HUES64 (cell line): ENCODE measurements at regions not wholly inside any gene's neighbourhood (a gene's known extent, or its start where the extent isn't known, plus 50 kb on each side); places are given as distances from the start of the nearest gene placed in this dataset.
"Not testable (repeated sequence)": the region's sequence is repeated elsewhere in the genome, so short reads cannot be mapped to it uniquely, and the experiment has no call there.

Experiments used
- H3K27ac ChIP-seq: 2 replicates; pipeline ENCODE4 v1.7.0; 2013; ENCODE audit warnings: low read depth, low read length, inconsistent platforms
- H3K27me3 ChIP-seq: 2 replicates; pipeline ENCODE4 v1.6.1; 2013; ENCODE audit warnings: mild to moderate bottlenecking, low read length; ENCODE audit not compliant: insufficient read depth
- H3K36me3 ChIP-seq: 2 replicates; pipeline ENCODE4 v1.6.1; 2013; ENCODE audit warnings: mild to moderate bottlenecking, low read length; ENCODE audit not compliant: insufficient read depth
- H3K4me1 ChIP-seq: 2 replicates; pipeline ENCODE4 v1.6.1; 2013; ENCODE audit warnings: mild to moderate bottlenecking, low read length, moderate library complexity; ENCODE audit not compliant: insufficient read depth
- H3K4me3 ChIP-seq: 2 replicates; pipeline ENCODE4 v1.5.1; 2013; ENCODE audit warnings: mild to moderate bottlenecking, low read length, moderate library complexity
- H3K9ac ChIP-seq: 2 replicates; pipeline ENCODE4 v1.6.1; 2013; ENCODE audit warnings: mild to moderate bottlenecking, low read depth, low read length
- H3K9me3 ChIP-seq: 2 replicates; pipeline ENCODE4 v1.6.1; 2013; ENCODE audit warnings: low read depth, low read length; ENCODE audit not compliant: insufficient read depth
- WGBS: fragments of 150-250, 120-280 bp; methylation state at CpG from one replicate; pipeline ENCODE4 v1.1.7; 2013; ENCODE audit warnings: missing lambda C conversion rate; 5-methylcytosine and 5-hydroxymethylcytosine counted together

DNA sequence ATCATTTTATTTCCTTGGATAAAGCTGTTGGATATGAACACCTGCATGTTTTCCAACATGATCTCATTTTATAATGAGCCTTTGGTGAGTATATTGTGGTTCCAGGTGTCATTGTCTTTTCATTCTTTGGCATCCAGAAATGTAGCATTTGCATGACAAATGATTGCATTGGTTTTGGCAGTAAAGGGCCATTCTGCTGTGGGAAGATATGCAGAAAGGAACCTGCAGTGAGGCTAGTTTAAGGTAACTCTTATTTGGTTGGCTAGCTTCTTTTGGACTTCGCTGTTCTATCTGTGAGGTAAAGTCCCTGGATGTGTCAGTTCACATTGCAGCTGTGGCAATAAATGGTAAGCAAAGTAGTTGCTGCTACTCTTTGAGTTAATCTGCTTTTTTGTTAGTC is 343.0 kb downstream of the AMY1C start:
- no peak overlapping the region for H3K27ac ChIP-seq
- no peak overlapping the region for H3K9ac ChIP-seq
- WGBS, result 76% methylated on average over 1 of the region's 1 CpG
- no peaks in the 10 kb centered on the region for H3K36me3 ChIP-seq
- no peak overlapping the region for H3K4me3 ChIP-seq
- H3K27me3 ChIP-seq, result no peaks in the 10 kb centered on the region
- no peaks in the 10 kb centered on the region for H3K9me3 ChIP-seq
- H3K4me1 ChIP-seq, result peaks cover 16% of the 10 kb centered on the region; the same call in 1 of the 2 replicates

DNA sequence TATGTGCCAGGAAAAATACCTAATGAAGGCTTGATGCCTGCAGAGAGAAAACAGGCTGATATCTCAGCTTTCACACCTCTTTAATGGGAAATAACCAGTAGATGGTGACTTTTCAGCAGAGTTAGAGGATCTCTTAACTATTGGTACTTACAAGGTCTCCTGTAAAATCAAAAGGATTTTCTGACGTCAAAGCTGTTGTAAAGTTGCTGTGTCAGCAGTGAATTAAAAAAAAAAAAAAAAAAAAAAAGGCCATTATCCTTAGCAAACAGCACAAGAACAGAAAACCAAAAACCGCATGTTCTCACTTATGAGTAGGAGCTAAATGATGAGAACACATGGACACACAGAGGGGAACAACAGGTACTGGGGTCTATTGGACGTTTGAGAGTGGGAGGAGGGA is 349.1 kb downstream of the AMY1C start:
- no peaks in the 10 kb centered on the region for H3K27me3 ChIP-seq
- no peak overlapping the region for H3K27ac ChIP-seq
- H3K9me3 ChIP-seq, result no peaks in the 10 kb centered on the region
- no peaks in the 10 kb centered on the region for H3K36me3 ChIP-seq
- no peak overlapping the region for H3K4me3 ChIP-seq
- WGBS, result 74% methylated on average over 3 of the region's 3 CpGs
- H3K4me1 ChIP-seq, result no peaks in the 10 kb centered on the region
- H3K9ac ChIP-seq, result no peak overlapping the region

DNA sequence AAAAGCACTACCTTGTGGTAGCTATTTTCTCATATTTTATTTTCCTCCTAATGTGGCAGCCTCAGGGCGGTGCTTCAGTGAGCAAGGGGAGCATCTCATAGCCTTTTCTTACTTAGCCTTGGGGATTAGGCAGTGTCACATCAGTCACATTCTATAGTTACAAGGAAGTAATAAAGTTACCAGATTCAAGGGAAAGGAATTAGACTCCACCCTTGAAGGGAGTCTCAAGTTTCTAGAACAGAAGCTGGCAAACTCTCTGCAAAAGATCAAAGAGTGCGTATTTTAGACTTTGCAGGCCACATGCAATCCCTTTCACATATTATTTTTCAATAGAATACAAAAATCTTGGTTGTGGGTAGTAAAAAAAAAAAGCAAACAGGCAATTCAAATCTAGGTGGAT is 350.4 kb downstream of the AMY1C start:
- no peak overlapping the region for H3K27ac ChIP-seq
- no peak overlapping the region for H3K9ac ChIP-seq
- H3K4me3 ChIP-seq, result no peak overlapping the region
- no peaks in the 10 kb centered on the region for H3K27me3 ChIP-seq
- H3K36me3 ChIP-seq, result no peaks in the 10 kb centered on the region
- 92% methylated on average over 2 of the region's 2 CpGs for WGBS
- H3K4me1 ChIP-seq, result no peaks in the 10 kb centered on the region
- no peaks in the 10 kb centered on the region for H3K9me3 ChIP-seq

DNA sequence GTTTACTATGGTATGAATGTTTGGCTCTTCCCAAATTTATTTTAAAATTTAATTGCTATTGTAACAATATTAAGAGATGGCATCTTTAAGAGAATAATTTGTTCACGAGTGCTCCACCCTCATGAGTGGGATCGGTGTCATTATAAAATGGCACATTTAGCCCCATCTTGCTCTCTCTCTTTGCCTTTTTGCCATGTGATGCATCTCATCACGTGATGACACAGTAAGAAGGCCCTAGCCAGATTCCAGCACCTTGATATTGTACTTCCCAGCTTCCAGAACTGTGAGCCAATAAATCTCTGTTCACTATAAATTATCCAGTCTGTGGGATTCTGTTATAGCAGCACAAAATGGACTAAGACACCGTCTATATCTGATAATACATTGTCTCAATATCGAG is 355.8 kb downstream of the AMY1C start:
- H3K4me3 ChIP-seq, result no peak overlapping the region
- H3K36me3 ChIP-seq, result no peaks in the 10 kb centered on the region
- H3K27me3 ChIP-seq, result no peaks in the 10 kb centered on the region
- WGBS, result 86% methylated on average over 4 of the region's 5 CpGs
- no peak overlapping the region for H3K9ac ChIP-seq
- no peak overlapping the region for H3K27ac ChIP-seq
- no peaks in the 10 kb centered on the region for H3K4me1 ChIP-seq
- no peaks in the 10 kb centered on the region for H3K9me3 ChIP-seq

DNA sequence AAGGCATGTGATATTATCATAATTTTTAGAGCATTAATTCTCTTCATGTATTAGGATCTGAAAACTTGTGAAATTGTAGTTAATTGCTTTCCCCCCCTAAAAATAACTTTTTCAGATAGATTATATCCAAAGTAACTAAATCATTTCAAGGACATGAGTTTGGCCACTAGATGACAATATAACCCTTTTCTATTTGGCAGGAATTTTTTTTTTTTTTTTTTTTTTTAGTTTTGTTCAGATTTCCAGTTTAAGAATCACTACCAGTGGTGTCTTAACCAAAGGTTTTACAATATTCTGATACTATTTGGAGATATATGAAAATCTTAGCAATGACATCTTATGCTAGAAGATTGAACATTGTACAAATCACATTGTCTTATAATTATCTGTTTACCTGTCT is 370.8 kb downstream of the AMY1C start:
- Histone ChIP-seq H3K27ac (no peak overlapping the region), H3K27me3 (no peaks in the 10 kb centered on the region), H3K4me1 (0 out of 2 replicates have a peak, but pooled peaks cover 3% of the 10 kb centered on the region), H3K36me3 (no peaks in the 10 kb centered on the region), H3K9me3 (no peaks in the 10 kb centered on the region), H3K9ac (no peak overlapping the region), H3K4me3 (no peak overlapping the region)

DNA sequence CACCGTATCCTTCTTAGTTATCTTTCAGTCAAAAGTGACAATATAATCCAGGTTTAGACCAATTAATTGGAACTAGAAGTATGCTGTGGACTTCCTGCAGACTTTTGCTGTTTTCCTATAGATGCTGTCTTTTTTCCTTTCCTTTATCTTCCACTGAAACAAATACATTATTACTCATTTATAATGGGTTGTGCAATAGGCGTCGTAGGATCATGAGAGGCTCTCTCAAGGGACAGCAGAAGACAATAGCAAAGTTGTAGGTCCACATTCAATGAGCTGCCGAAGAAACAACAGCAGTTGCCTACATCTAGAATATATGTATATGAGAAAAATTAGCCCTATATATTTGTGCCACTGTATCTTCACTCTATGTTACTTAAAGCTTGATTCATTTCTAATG is 371.6 kb downstream of the AMY1C start:
- no peaks in the 10 kb centered on the region for H3K36me3 ChIP-seq
- no peak overlapping the region for H3K9ac ChIP-seq
- H3K27me3 ChIP-seq, result no peaks in the 10 kb centered on the region
- H3K27ac ChIP-seq, result no peak overlapping the region
- WGBS, result 82% methylated on average over 3 of the region's 4 CpGs
- H3K9me3 ChIP-seq, result no peaks in the 10 kb centered on the region
- H3K4me3 ChIP-seq, result no peak overlapping the region
- H3K4me1 ChIP-seq, result 0 out of 2 replicates have a peak, but pooled peaks cover 3% of the 10 kb centered on the region

DNA sequence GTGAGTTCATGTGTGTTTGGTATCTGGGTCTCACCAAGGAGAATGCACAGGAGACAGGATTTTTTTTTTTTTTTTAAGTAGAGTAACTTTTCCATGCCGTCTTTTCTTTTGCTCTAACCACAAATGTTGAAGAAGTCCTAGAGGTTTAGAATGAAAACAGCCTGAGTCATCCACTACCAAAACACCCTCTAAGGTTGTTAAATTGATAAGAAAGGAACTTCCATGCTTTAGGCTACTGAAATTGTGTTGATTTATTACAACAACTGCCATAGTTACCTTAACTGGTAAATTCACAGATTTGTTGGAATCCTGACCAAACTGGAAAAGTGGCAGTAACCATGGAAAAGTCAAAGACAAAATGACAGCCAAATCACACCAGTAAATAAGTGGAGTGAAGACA is 375.6 kb downstream of the AMY1C start:
- no peaks in the 10 kb centered on the region for H3K36me3 ChIP-seq
- no peak overlapping the region for H3K27ac ChIP-seq
- no peaks in the 10 kb centered on the region for H3K9me3 ChIP-seq
- H3K4me3 ChIP-seq, result no peak overlapping the region
- H3K4me1 ChIP-seq, result 0 out of 2 replicates have a peak, but pooled peaks cover 3% of the 10 kb centered on the region
- no peaks in the 10 kb centered on the region for H3K27me3 ChIP-seq
- WGBS, result no CpG with 5 or more reads among the region's 1 CpG
- no peak overlapping the region for H3K9ac ChIP-seq

DNA sequence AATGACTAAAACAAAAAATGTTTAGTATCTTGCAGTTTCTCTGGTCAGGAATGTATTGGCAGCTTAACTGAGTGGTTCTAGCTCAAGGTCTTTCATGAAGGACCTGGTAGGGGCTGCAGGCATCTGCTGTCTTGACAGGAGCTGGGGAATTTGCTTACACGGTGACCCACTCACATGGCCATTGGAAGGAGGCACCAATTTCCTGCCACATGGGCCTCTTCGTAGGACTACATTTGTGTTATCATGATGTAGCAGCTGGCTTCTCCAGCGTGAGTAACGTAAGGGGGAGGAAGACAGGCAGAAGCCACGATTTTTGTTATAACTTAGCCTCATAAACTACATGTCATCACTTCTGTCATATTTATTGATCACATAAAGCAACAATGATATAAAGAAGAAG is 376.3 kb downstream of the AMY1C start:
- H3K4me1 ChIP-seq, result 0 out of 2 replicates have a peak, but pooled peaks cover 3% of the 10 kb centered on the region
- WGBS, result 95% methylated on average over 5 of the region's 5 CpGs
- H3K9ac ChIP-seq, result no peak overlapping the region
- no peaks in the 10 kb centered on the region for H3K9me3 ChIP-seq
- H3K27ac ChIP-seq, result no peak overlapping the region
- H3K36me3 ChIP-seq, result no peaks in the 10 kb centered on the region
- H3K27me3 ChIP-seq, result no peaks in the 10 kb centered on the region
- no peak overlapping the region for H3K4me3 ChIP-seq

DNA sequence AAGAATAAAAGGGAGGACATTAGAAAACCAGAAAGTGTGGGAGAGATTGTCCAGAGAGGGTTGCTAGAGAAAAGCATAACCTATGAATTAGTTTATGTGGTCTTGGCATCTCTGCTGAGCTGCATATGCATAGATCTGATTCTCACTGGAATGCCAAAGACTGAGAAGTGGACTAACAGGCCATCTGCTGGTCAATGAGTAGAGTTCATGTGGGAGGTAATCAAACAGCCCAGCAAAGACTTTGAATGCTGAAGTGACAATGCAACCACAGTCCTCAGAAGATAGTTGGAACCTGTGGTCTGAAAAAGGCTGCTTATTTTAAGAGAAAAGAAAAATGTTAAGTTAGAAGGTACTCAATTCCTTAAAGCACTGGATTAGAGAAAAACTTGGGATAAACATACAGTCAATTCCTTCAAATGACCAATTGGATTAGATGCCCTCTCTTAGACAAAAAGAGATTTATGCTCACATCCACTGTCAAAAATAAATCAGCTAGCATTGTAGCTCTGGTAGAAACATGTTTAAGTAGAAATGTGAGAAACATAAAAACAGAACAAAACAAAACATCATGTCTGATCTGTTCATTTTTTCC is 382.8 kb downstream of the AMY1C start:
- no peaks in the 10 kb centered on the region for H3K36me3 ChIP-seq
- H3K4me3 ChIP-seq, result no peak overlapping the region
- no peaks in the 10 kb centered on the region for H3K9me3 ChIP-seq
- peaks cover 7% of the 10 kb centered on the region; the same call in 1 of the 2 replicates for H3K4me1 ChIP-seq
- no peaks in the 10 kb centered on the region for H3K27me3 ChIP-seq
- H3K27ac ChIP-seq, result no peak overlapping the region
- no peak overlapping the region for H3K9ac ChIP-seq

DNA sequence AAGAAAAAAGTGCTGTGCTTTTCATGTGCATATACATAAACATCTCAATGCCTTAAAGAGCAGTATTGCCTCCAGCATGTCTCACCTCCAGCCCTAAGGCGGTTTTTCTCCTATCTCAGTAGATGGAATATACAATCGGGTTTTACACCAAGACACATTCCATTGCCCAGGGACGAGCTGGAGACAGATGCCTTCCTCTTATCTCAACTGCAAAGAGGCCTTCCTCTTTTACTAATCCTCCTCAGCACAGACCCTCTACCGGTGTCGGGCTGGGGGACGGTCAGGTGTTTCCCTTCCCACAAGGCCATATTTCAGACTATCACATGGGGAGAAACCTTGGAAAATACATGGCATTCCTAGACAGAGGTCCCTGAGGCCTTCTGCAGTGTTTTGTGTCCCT is 385.3 kb downstream of the AMY1C start:
- H3K27me3 ChIP-seq, H3K9me3 ChIP-seq, H3K4me1 ChIP-seq, H3K36me3 ChIP-seq, H3K9ac ChIP-seq, H3K4me3 ChIP-seq: not testable (repeated sequence)
- H3K27ac ChIP-seq, result peak overlapping the region; percentile 64; the same call in 1 of the 2 replicates
- WGBS, result 69% methylated on average over 6 of the region's 6 CpGs

DNA sequence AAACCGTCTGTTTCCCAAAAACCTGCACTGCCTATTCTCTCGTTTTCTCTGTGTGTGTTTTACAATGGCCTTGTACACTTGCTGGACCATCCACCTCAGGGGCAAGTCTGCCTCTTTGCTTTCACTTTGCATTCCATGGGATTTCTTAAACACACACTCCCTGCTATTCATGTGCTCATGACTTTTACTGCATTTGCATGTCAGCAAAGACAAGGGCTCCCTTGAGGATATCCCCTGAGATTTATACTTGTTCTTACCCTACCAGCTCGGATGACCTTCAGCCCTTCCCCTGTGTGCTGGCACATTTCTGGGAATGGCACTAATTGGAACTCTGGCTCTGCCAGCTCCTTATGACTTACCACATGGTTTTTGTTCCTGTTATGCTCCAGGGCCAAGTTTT is 386.9 kb downstream of the AMY1C start:
- Histone ChIP-seq H3K4me3 (no peak overlapping the region), H3K36me3 (no peaks in the 10 kb centered on the region), H3K9me3 (no peaks in the 10 kb centered on the region), H3K4me1 (peaks cover 7% of the 10 kb centered on the region; the same call in 1 of the 2 replicates), H3K27me3 (no peaks in the 10 kb centered on the region), H3K9ac (no peak overlapping the region), H3K27ac (no peak overlapping the region)
- WGBS, result 91% methylated on average over 3 of the region's 3 CpGs

DNA sequence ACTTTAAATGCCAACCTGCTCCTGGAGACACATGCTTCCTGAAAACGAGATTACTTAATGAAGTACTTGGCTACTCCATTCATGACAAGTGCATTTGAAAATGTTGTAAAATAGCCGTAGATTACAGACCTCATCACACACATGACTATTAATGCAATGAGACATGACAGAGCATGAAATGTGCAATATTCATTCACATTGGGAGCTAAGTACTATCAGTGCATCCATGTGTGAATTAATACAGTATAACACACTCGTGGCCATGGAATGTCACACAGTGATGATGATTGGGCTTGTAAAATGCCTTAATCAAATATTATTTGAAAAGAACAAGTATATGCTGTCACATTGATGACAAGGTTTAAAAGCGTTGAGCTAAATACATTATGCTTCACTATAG is 407.0 kb downstream of the AMY1C start:
- no peak overlapping the region for H3K4me3 ChIP-seq
- no peaks in the 10 kb centered on the region for H3K36me3 ChIP-seq
- no peak overlapping the region for H3K27ac ChIP-seq
- no peak overlapping the region for H3K9ac ChIP-seq
- 98% methylated on average over 3 of the region's 4 CpGs for WGBS
- H3K4me1 ChIP-seq, result no peaks in the 10 kb centered on the region
- H3K9me3 ChIP-seq, result no peaks in the 10 kb centered on the region
- no peaks in the 10 kb centered on the region for H3K27me3 ChIP-seq
